ENCODE measurements at regions not wholly inside any gene's neighbourhood (a gene's known extent, or its start where the extent isn't known, plus 50 kb on each side); places are given as distances from the start of the nearest gene placed in this dataset.

GRCh38 chr16:65665586-65665985, 543.7 kb upstream of the CDH11 start:
- peak overlapping the region; percentile 44 for H3K4me2 ChIP-seq (ENCODE audit: low read length)
- TF ChIP-seq EZH2 (IDR thresholded peaks at IDR 0.05; ENCODE audit: low read length, unreplicated experiment) = no peak
- no peak for TF ChIP-seq CTCF (conservative IDR thresholded peaks at IDR 0.05; ENCODE audit: low read depth, low read length)
- no peak for TF ChIP-seq EZH2phosphoT487 (IDR thresholded peaks at IDR 0.05; ENCODE audit: borderline replicate concordance, low read length)
- ChIA-PET CTCF (no interaction called here), POLR2A (ENCODE audit: unreplicated experiment) (no interaction called here)
- intact Hi-C loops (cut with micrococcal nuclease) = loop anchor here (5.0 kb wide), 1 partner anchor 362 kb away; no protein-coding TSS in a partner anchor
- no peaks in the 10 kb centered on the region for H3K9me2 ChIP-seq (replicated peaks; ENCODE audit: low read length)
- no peak for ATAC-seq
- no peak overlapping the region for H2AFZ ChIP-seq (ENCODE audit: low read length)
- no peaks in the 10 kb centered on the region for H3K79me2 ChIP-seq (ENCODE audit: low read length)
- H3K27me3 ChIP-seq (ENCODE audit: low read length) = no peaks in the 10 kb centered on the region
- H3K9me3 ChIP-seq (ENCODE audit: low read length) = no peaks in the 10 kb centered on the region
- no peak overlapping the region for H3K4me3 ChIP-seq (ENCODE audit: low read length)
- H3F3A ChIP-seq (ENCODE audit: low read length, unreplicated experiment) = no peaks in the 10 kb centered on the region
- H3K36me3 ChIP-seq (ENCODE audit: low read depth, low read length) = no peaks in the 10 kb centered on the region
- peaks cover 53% of the 10 kb centered on the region for H3K4me1 ChIP-seq (ENCODE audit: insufficient read depth, low read length)
- DNase-seq = peak; percentile 14
- H3K27ac ChIP-seq (ENCODE audit: low read length) = peak overlapping the region; percentile 81
- H3K9ac ChIP-seq (ENCODE audit: low read length) = peak overlapping the region; percentile 31; the same call in 1 of the 2 replicates
- H4K20me1 ChIP-seq (ENCODE audit: low read length) = no peaks in the 10 kb centered on the region
- no TSS peak for BruUV-seq (replicated peaks)

GRCh38 chr16:65663774-65664173, 541.9 kb upstream of the CDH11 start:
- Histone ChIP-seq H3K27me3 (ENCODE audit: low read length) (no peaks in the 10 kb centered on the region), H3K9me3 (ENCODE audit: low read length) (no peaks in the 10 kb centered on the region), H3K27ac (ENCODE audit: low read length) (no peak overlapping the region), H3K4me2 (ENCODE audit: low read length) (no peak overlapping the region), H3K79me2 (ENCODE audit: low read length) (no peaks in the 10 kb centered on the region), H3K4me3 (ENCODE audit: low read length) (no peak overlapping the region), H3K9me2 (replicated peaks; ENCODE audit: low read length) (no peaks in the 10 kb centered on the region), H3F3A (ENCODE audit: low read length, unreplicated experiment) (no peaks in the 10 kb centered on the region), H4K20me1 (ENCODE audit: low read length) (no peaks in the 10 kb centered on the region), H3K4me1 (ENCODE audit: insufficient read depth, low read length) (peaks cover 69% of the 10 kb centered on the region), H3K9ac (ENCODE audit: low read length) (no peak overlapping the region), H2AFZ (ENCODE audit: low read length) (no peak overlapping the region), H3K36me3 (ENCODE audit: low read depth, low read length) (no peaks in the 10 kb centered on the region)
- BruUV-seq (replicated peaks) = no TSS peak
- intact Hi-C loops (cut with micrococcal nuclease) = no loop called here
- TF ChIP-seq CTCF (conservative IDR thresholded peaks at IDR 0.05; ENCODE audit: low read depth, low read length) = no peak
- no peak for TF ChIP-seq EZH2 (IDR thresholded peaks at IDR 0.05; ENCODE audit: low read length, unreplicated experiment)
- no peak for TF ChIP-seq EZH2phosphoT487 (IDR thresholded peaks at IDR 0.05; ENCODE audit: borderline replicate concordance, low read length)
- DNase-seq = peak; percentile 16
- ChIA-PET CTCF (no interaction called here), POLR2A (ENCODE audit: unreplicated experiment) (no interaction called here)
- ATAC-seq = no peak

GRCh38 chr16:65662256-65662655, 540.4 kb upstream of the CDH11 start:
- Histone ChIP-seq H3K27me3 (ENCODE audit: low read length) (no peaks in the 10 kb centered on the region), H4K20me1 (ENCODE audit: low read length) (no peaks in the 10 kb centered on the region), H3K79me2 (ENCODE audit: low read length) (no peaks in the 10 kb centered on the region), H3K9me2 (replicated peaks; ENCODE audit: low read length) (no peaks in the 10 kb centered on the region), H3K4me1 (ENCODE audit: insufficient read depth, low read length) (peaks cover 72% of the 10 kb centered on the region), H2AFZ (ENCODE audit: low read length) (no peak overlapping the region), H3K36me3 (ENCODE audit: low read depth, low read length) (no peaks in the 10 kb centered on the region), H3K4me2 (ENCODE audit: low read length) (no peak overlapping the region), H3K9me3 (ENCODE audit: low read length) (no peaks in the 10 kb centered on the region), H3K4me3 (ENCODE audit: low read length) (no peak overlapping the region), H3F3A (ENCODE audit: low read length, unreplicated experiment) (no peaks in the 10 kb centered on the region), H3K9ac (ENCODE audit: low read length) (no peak overlapping the region), H3K27ac (ENCODE audit: low read length) (no peak overlapping the region)
- BruUV-seq (replicated peaks) = no TSS peak
- no peak for ATAC-seq
- no peak for DNase-seq
- ChIA-PET POLR2A (ENCODE audit: unreplicated experiment) (no interaction called here), CTCF (no interaction called here)
- no peak for TF ChIP-seq EZH2phosphoT487 (IDR thresholded peaks at IDR 0.05; ENCODE audit: borderline replicate concordance, low read length)
- TF ChIP-seq CTCF (conservative IDR thresholded peaks at IDR 0.05; ENCODE audit: low read depth, low read length) = no peak
- no peak for TF ChIP-seq EZH2 (IDR thresholded peaks at IDR 0.05; ENCODE audit: low read length, unreplicated experiment)
- intact Hi-C loops (cut with micrococcal nuclease) = no loop called here
